Frontal cortex (tissue), 3 donors: ENCODE measurements at regions not wholly inside any gene's neighbourhood (a gene's known extent, or its start where the extent isn't known, plus 50 kb on each side); places are given as distances from the start of the nearest gene placed in this dataset.

ENCODE experiments used
- DNase-seq, 2 donors: peaks; one replicate each; pipeline ENCODE4 v3.0.0; 2012; ENCODE audit warnings: low spot score in 2 of 2
- FAIRE-seq: peaks from 2 replicates; lab custom pipeline; 2012; peaks lifted over from hg19 to GRCh38; lab: Jason Lieb, UNC
- donor health status: control.
- donor health status: control.
- donor health status: control.

GRCh38 chr12:115860619-115861018, 416.9 kb downstream of the MED13L start:
- FAIRE-seq (no peak), DNase-seq (no peak)

- no peak for FAIRE-seq
Measured at GRCh38 chr12:115859231-115859630, 418.3 kb downstream of the MED13L start.

DNA sequence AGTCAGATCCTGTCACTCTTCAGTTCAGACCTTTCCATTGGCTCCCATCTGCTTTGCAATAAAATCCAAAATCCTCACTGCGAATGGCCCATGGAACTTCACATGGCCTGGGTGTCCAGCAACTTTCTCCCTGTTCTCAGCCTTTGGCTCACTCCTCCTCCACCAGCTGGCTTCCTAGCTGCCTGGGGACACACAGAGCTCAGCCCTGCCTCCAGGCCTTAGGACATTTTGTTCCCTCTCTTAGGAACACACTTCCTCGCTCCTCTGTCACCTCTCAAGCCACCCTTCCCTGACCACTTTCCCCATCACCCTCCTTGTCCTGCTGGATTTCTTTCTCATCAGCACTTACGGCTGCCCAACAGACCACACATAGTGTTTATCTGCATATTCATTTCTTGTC, 419.6 kb downstream of the MED13L start:
- FAIRE-seq: no peak
- no peak for DNase-seq

More at GRCh38 chr12:115859231-115859630, 418.3 kb downstream of the MED13L start:
- no peak for DNase-seq

- FAIRE-seq (no peak), DNase-seq (no peak)
Measured at GRCh38 chr12:115857160-115857920, 420.2 kb downstream of the MED13L start.

DNA sequence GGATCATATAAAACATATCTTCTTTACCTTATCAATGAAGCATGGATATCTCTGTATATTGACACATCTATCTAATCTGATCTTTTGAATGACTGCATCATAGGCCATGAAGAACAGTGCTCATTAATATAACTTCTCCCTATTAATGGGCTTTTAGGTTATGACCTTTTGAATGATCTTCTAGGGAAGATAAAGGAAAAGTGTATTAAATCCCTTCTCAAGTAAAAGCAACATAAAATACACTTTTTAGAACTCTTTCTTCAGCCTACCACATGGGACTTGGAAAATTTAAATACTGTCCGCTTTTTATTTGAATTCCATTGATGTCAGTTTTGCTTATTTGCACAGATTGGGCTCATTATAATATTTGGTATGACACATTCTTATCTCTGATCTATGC, 425.4 kb downstream of the MED13L start:
- DNase-seq (no peak), FAIRE-seq (no peak)

DNA sequence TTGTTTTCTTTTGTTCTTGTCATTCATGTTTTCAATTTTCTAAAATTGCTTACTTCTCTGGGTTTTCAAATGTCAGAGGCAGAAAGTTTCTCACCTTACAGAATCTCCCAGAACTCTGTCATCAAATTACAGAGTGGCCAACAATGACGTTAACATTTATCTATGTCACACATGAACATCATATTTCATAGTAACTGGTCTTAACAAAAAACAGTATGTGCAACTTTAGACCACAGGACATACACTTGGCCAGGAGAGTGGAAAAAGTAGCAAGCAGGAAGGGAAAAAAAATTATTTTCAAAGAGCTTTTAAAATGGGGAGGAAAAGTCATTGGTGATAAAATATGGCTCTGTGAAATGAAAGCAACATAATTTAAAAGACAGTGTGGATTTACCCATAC, 426.5 kb downstream of the MED13L start:
- DNase-seq (no peak), FAIRE-seq (no peak)

DNA sequence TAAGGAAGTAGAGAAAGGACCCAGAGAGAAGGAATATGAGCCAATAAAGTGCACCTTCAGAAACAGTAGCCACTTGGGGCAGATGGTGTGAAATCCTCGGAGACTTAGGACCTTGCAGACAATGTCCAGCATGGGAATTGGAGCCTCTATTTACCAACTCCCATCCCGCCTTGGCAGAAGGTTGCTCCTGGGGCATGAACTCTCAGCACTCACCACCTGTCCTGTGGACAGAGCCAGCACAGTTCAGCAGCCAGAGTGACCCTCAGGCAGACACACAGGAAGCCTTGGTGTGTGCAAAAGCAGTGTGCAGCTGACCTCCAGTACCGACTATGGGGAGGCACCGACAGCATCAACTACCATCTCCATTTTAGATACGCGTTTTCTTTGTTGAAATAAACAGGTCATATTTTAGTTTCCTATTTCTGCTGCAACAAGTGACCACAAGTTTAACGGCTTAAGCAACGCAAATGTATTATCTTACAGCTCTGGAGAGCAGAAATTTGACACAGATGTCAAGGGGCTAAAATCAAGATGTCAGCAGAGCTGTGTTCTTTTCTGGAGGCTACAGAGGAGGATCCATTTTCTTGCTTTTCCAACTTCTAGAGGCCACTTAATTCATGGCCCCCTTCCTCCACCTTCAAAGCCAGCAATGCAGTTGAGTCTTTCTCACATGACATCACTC, 428.1 kb downstream of the MED13L start:
- FAIRE-seq (no peak), DNase-seq (no peak)

DNA sequence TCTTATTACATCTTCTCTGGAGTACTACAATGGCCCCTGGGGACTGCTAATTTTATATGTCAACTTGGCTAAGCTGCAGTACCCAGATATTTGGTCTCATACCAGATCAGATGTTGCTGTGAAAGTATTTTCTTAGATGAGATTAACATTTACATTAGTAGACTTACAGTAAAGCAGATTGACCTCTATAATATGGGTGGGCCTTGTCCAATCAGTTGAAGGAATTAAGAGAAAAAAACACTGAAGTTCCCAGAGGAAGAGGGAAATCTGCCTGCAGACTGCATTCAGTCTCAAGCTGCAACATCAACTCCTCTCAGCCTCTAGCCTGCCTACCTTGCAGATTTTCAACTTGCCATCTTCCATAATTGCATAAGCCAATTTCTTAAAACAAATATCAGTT, 430.1 kb downstream of the MED13L start:
- FAIRE-seq (no peak), DNase-seq (no peak)

- FAIRE-seq (no peak), DNase-seq (no peak)
Measured at GRCh38 chr12:115846516-115846915, 431.0 kb downstream of the MED13L start.

DNA sequence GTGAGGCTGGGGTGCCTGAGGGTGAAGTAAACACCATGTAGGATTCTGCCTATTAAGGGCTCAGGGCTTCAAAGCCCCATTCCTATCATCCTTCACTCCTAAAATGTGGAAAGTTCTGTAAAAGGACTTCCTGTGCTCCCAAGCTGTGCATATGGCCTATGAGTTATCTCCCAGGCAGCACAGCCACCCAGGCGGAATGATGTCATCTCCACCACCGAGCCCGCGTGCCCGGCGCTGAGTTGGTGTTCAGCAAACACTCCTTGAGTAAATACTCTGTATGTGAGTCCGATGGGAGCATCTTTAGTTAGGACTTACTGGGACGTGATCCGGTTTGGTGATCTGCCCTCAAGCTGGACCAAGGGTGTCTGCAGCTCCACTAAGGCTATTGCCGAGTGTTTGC, 437.3 kb downstream of the MED13L start:
- FAIRE-seq (no peak), DNase-seq (no peak)

DNA sequence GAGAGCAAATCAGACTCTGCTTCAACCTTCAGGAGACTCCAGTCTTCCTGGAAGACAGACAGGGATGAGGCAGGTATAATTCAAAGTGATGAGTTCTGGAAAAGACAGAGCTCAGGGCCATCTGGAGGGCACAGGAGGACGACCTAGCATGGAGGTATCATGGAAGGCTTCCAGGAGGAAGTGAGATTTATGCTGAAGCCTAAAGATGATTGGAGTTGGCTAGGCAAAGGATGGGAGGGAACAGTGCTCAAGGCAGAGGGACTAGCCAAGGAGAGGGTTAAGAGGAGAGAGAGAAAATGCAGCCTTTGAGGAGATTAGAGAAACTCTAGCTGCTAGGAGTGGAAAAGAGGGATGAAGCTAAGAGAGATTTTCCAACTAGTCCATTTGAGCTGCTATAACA, 438.5 kb downstream of the MED13L start:
- no peak for FAIRE-seq

GRCh38 chr12:115837220-115837619, 440.3 kb downstream of the MED13L start:
- FAIRE-seq (no peak), DNase-seq (no peak)

More for the DNA sequence above, 438.5 kb downstream of the MED13L start:
- no peak for DNase-seq

DNA sequence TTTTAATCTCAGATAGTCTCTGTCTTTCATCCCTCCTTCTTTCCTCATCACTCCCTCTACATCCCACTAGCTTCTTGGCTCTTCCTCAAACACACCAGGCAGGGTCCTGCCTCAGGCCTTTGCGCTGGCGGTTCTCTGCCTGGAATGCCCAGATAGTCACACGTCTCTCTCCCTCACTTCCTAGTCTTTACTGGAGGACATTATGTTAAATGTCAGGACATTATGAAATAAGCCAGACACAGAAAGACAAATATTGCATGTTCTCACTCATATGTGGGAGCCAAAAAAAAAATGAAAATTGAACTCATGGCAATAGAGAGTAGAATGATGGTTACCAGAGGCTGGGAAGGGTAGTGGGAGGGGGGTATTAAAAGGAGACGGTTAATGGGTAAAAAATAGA, 442.0 kb downstream of the MED13L start:
- FAIRE-seq (no peak), DNase-seq (no peak)

GRCh38 chr12:115833704-115834103, 443.8 kb downstream of the MED13L start:
- DNase-seq: no peak
- no peak for FAIRE-seq

DNA sequence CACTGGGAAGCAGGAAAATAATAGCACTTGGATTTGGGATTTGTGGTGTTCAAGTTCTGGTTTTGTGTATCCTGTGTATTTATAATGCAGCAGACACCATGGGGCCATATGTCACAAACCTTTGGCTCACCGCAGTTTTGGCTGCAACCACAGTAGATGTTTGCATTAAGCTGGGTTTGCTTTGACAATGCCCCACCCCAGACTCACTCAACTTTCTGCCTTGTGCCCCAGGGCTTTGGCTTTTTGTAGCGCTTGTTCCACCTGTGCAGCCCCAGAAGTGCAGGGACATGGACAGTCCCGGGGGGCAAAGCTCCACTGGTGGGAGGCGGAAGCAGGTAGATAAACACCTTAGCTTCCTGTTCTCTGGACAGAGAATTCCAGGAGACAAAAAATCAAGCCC, 446.9 kb downstream of the MED13L start:
- no peak for DNase-seq
- no peak for FAIRE-seq

- no peak for DNase-seq
- FAIRE-seq: no peak
Measured at GRCh38 chr12:115830070-115830469, 447.4 kb downstream of the MED13L start.

DNA sequence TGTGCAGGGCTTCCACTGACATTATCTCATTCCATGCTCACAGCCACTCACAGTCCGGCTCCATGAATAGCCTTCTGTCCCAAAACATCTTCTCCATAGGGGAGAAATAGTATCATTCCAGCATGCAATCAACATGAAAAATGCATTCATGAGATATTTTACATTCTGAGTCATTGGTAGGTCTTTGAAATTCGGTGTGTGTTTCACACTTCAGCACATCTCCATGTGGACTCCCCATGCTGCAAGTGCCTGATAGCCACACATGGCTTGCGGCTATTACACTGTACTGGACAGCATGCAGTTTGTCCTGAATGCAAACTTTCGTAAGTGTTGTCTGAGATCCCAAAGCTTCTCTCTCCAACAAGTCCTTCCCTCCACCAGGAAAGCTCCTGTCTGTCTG, 449.3 kb downstream of the MED13L start:
- no peak for DNase-seq

GRCh38 chr12:115824936-115825602, 452.4 kb downstream of the MED13L start:
- DNase-seq (no peak), FAIRE-seq (no peak)

More for the DNA sequence above, 449.3 kb downstream of the MED13L start:
- no peak for FAIRE-seq

DNA sequence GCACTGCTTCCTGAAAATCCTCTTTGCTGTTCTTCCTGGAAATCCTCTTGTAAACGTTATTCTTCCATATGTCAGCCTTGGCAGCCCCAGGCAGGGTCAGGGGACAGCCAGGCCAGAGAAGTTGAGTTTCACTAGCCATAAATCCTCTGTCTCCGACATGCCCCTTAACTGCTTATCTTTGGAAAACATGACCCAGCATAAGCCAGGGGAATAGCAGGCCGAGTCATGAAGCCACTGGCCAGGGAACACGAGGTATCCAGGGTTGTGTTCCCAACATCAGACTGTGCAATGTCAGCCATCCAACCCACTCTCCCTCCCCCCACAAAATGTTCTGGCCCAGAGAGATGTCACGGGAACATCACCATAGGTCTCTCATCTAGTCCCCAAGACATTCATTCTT, 453.9 kb downstream of the MED13L start:
- DNase-seq (no peak), FAIRE-seq (no peak)

GRCh38 chr12:115820656-115821055, 456.8 kb downstream of the MED13L start:
- DNase-seq (no peak), FAIRE-seq (no peak)

GRCh38 chr12:115818973-115819372, 458.5 kb downstream of the MED13L start:
- FAIRE-seq: no peak
- no peak for DNase-seq
